ENCODE measurements at regions not wholly inside any gene's neighbourhood (a gene's known extent, or its start where the extent isn't known, plus 50 kb on each side); places are given as distances from the start of the nearest gene placed in this dataset.
"Not testable (repeated sequence)": the region's sequence is repeated elsewhere in the genome, so short reads cannot be mapped to it uniquely, and the experiment has no call there.

DNA sequence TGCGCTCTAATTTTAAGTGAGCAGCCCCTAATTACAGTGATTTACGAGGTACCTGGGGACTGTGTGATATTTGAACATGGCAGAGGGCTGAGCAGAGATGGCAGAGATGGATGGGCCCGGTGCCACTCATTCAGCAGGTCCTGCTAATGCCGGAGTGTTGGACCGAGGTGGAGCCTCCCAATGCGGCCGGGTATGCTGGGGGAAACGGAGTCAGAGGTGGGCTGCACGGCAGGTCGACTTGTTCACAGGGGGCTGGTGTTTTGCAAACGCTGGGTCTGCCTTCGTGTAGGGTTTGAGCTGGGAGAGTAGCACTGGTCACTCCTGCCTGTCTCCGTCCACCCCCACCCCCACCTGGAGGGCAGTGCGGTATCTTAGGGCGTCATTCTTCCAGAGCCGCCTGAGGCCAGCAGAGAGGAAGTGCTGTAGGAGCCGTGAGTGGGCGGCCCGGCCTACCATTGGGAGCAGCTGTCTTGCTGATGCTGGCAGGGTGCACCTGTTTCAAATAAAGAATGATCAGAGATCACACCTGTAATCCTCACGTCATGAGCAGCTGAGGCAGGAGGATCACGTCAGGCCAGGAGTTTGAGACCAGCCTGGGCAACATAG lies 122.6 kb downstream of the IGLL1 start:
- TF ChIP-seq, protein P1, sequence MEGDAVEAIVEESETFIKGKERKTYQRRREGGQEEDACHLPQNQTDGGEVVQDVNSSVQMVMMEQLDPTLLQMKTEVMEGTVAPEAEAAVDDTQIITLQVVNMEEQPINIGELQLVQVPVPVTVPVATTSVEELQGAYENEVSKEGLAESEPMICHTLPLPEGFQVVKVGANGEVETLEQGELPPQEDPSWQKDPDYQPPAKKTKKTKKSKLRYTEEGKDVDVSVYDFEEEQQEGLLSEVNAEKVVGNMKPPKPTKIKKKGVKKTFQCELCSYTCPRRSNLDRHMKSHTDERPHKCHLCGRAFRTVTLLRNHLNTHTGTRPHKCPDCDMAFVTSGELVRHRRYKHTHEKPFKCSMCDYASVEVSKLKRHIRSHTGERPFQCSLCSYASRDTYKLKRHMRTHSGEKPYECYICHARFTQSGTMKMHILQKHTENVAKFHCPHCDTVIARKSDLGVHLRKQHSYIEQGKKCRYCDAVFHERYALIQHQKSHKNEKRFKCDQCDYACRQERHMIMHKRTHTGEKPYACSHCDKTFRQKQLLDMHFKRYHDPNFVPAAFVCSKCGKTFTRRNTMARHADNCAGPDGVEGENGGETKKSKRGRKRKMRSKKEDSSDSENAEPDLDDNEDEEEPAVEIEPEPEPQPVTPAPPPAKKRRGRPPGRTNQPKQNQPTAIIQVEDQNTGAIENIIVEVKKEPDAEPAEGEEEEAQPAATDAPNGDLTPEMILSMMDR (IDR thresholded peaks at IDR 0.05) = no peak
- no peak for TF ChIP-seq ZFX (IDR thresholded peaks at IDR 0.05; ENCODE audit: borderline replicate concordance)
- no peak overlapping the region for H3K27ac ChIP-seq

DNA sequence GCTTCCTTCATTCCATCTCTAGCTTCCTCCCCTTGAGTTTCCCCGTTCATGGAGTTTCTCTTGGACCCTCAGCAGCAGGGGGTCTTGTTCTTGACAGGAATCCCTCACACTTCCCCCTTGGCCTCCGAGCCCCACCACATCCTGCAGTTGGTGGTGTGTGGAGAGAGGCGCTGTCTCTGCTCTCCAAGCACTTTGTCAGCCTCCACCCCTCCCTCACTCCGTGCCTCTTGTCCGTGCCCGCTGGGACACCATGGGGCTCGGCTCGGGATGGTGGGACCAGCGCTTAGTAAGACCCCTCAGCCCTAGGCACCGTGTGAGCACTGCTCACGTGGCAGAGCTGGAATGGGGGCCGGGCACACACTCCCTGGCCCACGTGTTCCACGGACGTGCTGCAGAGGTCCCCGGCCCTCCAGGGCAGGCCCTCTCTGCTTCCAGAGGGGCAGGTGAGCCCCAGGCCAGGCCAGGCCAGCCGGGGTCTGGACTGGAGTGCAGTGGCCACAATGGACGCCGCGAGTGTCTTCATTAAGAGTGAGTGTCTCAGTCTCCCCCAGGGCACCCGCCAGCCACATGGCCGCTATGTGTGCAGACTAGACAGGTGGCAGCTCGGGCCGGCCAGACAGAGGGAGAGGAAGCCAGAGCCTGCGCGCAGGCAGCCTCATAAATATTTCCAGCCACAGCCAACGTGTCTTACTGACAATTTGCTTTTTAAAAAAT lies 123.3 kb downstream of the IGLL1 start:
- not testable (repeated sequence) for H3K27ac ChIP-seq

DNA sequence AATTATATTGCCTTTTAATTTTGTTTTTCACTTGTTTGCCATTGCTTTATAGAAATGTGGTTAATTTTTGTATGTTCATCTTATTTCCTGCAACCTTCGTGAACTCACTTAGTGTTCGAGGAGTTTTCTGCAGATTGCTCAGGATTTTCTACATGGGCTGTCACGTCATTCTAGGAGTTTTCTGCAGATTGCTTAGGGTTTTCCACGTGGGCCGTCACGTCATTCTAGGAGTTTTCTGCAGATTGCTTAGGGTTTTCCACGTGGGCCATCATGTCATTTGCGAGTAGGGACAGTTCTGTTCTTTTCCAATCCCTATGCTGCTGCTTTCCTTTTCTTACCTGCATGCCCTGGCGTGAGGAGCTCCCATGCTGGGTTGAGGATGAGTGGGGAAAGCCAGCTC lies 125.7 kb downstream of the IGLL1 start:
- H3K27ac ChIP-seq = not testable (repeated sequence)

DNA sequence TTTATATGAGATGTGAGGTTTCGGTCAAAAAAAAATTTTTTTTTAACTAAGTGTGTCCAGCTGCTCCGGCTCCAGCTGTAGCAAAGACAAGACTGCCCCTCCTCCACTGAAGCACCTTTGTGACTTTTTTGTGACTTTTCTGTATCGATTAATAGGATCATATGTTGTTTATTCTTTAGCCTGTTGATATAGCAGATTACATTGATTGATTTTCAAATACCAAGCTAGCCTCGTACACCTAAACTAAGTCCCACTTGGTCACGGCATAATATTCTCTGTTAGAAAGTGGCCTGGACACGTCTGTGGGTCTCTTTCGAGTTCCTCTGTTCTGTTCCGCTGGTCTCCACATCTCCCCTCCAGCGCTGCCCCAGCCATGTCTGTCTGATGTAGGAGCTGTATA lies 126.8 kb downstream of the IGLL1 start:
- no peak for TF ChIP-seq ZFX (IDR thresholded peaks at IDR 0.05; ENCODE audit: borderline replicate concordance)
- H3K27ac ChIP-seq = no peak overlapping the region

DNA sequence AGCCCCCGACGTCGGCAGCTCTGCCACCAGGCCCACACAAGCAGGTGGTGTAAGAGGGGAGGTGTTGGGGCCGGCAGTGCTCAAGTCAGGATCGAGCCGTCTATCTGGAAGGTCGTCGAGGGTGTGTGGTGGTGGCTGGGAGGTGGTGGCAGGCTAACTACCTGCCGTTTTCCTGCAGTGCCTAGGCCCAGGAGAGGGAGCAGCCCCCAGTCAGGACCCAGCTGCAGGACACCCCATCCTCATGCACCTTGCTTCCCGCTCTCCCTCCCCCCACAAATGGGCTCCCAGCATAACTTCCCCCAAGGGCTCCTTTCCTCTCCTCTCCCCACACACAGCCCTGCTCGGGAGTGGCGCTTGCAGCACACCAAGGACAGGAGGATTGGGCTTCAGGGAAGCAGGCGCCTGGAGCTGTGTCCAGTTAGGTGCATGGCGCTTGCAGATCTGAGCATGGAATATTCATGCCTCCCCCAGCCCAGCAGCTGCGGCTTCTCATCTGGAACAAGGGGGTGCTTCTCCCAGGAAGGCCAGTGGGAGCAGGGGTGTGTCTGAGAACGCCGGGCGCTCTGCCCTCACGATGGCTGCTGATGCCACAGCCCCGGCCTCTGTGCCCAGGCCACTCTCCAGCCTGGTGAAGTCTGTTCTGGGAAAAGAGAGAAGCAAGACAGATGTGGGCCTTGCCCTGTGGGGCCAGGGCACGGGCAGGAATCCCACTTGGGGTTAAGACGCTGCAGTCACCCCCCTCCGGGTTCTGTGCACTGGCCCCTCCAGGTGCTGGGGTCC lies 127.7 kb downstream of the IGLL1 start:
- TF ChIP-seq, protein P1 (IDR thresholded peaks at IDR 0.05) = no peak
- TF ChIP-seq ZFX (IDR thresholded peaks at IDR 0.05; ENCODE audit: borderline replicate concordance) = no peak
- H3K27ac ChIP-seq = no peak overlapping the region

DNA sequence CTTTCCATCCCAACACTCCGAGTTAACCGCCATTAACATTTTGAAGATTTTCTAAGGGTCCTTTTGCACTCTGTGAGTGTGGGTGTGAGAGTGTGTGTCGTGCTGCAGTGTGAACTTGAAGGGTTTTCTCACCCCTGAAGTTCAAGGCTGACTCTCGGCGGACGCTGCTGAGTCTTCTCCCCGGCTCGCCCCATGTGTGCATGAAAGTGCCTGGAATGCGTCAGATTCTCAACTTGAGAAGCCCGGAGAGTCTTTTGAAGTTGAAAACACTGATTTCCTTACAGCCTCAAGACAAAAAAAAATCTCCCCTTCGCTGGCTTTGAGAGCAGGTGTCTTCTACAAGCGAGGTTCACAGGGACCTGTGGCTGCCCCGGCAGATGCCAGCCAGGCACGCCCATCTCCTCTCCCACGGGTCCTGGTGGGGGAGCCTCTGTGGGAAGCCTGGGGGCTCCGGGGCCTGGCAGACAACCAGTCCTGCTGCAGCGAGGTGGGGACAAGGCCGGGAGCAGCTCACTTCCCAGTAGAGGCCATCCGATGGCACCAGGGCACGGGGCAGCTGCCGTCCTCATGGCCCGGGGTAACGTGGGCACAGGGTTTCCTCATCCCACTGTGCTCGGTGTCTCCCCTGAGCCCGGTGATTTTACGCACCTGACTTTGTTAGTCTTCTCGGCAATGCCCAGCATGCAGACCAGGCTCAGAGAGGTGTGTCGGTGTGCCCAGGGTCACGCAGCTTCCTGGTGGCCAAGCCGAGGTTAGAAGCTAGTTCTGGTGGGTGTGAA lies 128.4 kb downstream of the IGLL1 start:
- H3K27ac ChIP-seq = not testable (repeated sequence)

DNA sequence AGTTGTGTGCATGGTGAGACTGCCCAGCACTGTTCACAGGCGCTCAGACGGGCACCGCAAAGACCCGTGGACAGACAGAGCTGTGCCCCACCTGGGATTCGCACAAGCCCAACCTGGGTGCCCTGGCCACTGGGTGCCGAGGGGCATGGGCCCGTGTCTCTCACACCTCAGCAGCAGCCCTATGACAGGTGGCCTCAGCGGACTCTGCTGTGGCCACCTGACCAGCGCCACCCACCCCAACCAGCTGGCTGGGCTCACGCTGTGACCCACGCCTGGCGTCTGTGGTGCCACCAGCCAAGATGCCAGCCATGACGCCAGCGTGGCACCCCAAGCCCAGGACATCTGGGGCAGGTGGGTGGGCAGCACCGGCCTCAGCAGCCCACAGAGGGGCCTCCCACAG lies 129.3 kb downstream of the IGLL1 start:
- not testable (repeated sequence) for H3K27ac ChIP-seq

DNA sequence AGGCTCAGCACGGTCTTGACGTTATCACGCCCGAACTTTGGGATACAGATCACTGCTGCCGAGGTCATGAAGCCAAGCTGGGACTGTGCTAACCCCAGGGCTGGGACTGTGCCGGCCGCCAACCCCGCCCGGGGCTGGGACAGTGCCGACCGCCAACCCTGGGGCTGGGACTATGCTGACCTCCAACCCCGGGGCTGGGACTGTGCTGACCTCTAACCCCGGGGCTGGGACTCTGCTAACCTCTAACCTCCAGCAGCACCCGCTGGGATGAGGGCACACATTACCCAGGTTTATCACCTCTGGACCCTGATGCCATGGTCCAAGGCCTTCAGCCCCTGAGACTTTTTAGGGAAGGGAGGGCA lies 129.7 kb downstream of the IGLL1 start:
- TF ChIP-seq, protein P1 (IDR thresholded peaks at IDR 0.05) = no peak
- no peak for TF ChIP-seq ZFX (IDR thresholded peaks at IDR 0.05; ENCODE audit: borderline replicate concordance)
- no peak overlapping the region for H3K27ac ChIP-seq

DNA sequence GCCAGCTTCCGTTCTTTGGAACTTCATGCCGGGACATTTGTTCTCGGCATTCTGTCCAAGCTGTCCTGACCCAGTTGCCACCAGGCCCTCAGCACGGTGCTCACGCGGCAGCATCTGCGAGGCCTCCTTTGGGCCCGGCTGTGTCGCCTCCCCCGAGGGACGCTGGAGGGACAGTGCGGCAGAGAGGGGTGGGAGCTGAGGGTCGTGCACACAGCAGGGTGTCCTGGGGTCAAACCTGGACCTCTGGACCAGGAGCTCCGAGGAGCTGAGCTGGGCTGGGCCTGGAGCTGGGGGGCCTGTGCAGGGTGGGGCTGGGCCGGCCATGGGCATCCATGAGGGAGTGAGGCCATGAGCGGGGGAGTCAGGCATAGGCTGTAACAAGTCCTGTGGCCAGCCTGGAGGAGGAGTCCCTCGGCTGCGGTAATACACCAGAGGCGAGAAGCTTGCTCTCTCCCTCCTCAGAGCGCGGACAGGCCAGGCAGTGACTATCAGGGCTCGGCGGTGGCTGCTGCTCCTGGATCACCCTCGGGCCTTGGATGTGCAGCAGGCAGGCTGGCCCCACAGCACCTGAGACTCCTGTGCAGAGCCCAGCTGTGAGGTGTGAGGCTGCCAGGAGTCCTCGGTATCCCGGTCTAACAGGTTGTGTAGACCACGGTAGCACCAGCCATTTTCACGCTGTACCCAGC lies 130.2 kb downstream of the IGLL1 start:
- H3K27ac ChIP-seq = not testable (repeated sequence)

DNA sequence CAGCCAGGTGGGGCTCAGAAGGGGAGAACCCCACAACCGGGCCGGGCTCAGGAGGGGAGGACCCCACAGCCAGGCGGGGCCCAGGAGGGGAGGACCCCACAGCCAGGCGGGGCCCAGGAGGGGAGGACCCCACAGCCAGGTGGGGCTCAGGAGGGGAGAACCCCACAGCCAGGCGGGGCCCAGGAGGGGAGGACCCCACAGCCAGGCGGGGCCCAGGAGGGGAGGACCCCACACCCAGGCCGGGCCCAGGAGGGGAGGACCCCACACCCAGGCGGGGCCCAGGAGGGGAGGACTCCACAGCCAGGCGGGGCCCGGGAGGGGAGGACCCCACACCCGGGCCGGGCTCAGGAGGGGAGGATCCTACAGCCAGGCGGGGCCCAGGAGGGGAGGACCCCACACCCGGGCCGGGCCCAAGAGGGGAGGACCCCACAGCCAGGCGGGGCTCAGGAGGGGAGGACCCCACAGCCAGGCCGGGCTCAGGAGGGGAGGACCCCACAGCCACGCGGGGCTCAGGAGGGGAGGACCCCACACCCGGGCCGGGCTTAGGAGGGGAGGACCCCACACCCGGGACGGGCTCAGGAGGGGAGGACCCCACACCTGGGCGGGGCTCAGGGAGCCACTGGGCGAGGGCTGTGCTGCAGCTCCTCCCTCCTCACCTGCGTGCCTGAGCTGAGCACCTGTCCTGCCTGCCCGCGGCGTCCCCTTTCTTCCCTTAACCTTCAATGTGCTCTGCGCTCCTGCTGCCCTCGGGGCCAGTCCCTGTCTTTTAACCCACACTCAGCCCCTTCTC lies 131.4 kb downstream of the IGLL1 start:
- not testable (repeated sequence) for H3K27ac ChIP-seq
